Upper lobe of left lung (tissue), 4 donors: ENCODE measurements at regions not wholly inside any gene's neighbourhood (a gene's known extent, or its start where the extent isn't known, plus 50 kb on each side); places are given as distances from the start of the nearest gene placed in this dataset.

Source experiments
- CTCF ChIP-seq, 6 experiments: fragments of 450-650 bp in 4 of 6; fragments of 200-600 bp in 2 of 6; sonication (generic) in 2 of 6; IDR thresholded peaks; one replicate each; pipeline ENCODE4 v1.5.1; 2016 to 2019; ENCODE audit warnings: antibody characterized with exemption in 6 of 6
- POLR2A ChIP-seq, 4 donors: fragments of 450-650 bp; IDR thresholded peaks; one replicate each; pipeline ENCODE4 v1.5.1; 2016 to 2017; ENCODE audit warnings: antibody characterized with exemption in 4 of 4, mild to moderate bottlenecking in 2 of 4
- POLR2AphosphoS5 ChIP-seq, 2 donors: sonication (generic); formaldehyde crosslinking; IDR thresholded peaks; one replicate each; pipeline ENCODE4 v1.5.1; 2017; ENCODE audit warnings: antibody characterized with exemption in 2 of 2

GRCh38 chr22:47772864-47773263 lies 1010.4 kb downstream of the TBC1D22A start:
- no peak for TF ChIP-seq CTCF (IDR thresholded peaks at IDR 0.05)
- no peak for TF ChIP-seq POLR2AphosphoS5 (IDR thresholded peaks at IDR 0.05)
- no peak for TF ChIP-seq POLR2A (IDR thresholded peaks at IDR 0.05)
